C4-2B (cell line): ENCODE measurements at regions not wholly inside any gene's neighbourhood (a gene's known extent, or its start where the extent isn't known, plus 50 kb on each side); places are given as distances from the start of the nearest gene placed in this dataset.

Experiments
- H3K27ac ChIP-seq: fragments of 450-650 bp; 2 replicates; pipeline ENCODE4 v1.5.1; 2017
- CTCF ChIP-seq: fragments of 450-650 bp; conservative IDR thresholded peaks from 2 replicates; pipeline ENCODE4 v1.5.1; 2017; ENCODE audit warnings: mild to moderate bottlenecking
- ZFX ChIP-seq: fragments of 450-650 bp; IDR thresholded peaks from 2 replicates; pipeline ENCODE4 v1.6.1; 2017

- H3K27ac ChIP-seq, result no peak overlapping the region
- no peak for TF ChIP-seq ZFX
- TF ChIP-seq CTCF, result no peak
Observed at GRCh38 chr11:115766561-115766960, 262.3 kb upstream of the CADM1 start.

GRCh38 chr11:115765803-115766239 lies 261.6 kb upstream of the CADM1 start:
- no peak for TF ChIP-seq CTCF
- TF ChIP-seq ZFX, result no peak
- H3K27ac ChIP-seq, result no peak overlapping the region

- TF ChIP-seq ZFX, result no peak
- TF ChIP-seq CTCF, result no peak
- no peak overlapping the region for H3K27ac ChIP-seq
Observed at GRCh38 chr11:115764176-115764575, 260.0 kb upstream of the CADM1 start.

- TF ChIP-seq CTCF (no peak), ZFX (no peak)
- H3K27ac ChIP-seq, result no peak overlapping the region
Observed at GRCh38 chr11:115761817-115762216, 257.6 kb upstream of the CADM1 start.

- no peak overlapping the region for H3K27ac ChIP-seq
- TF ChIP-seq CTCF (no peak), ZFX (no peak)
Observed at GRCh38 chr11:115761348-115761747, 257.1 kb upstream of the CADM1 start.

- no peak overlapping the region for H3K27ac ChIP-seq
Observed at GRCh38 chr11:115760461-115761320, 256.5 kb upstream of the CADM1 start.

More at GRCh38 chr11:115760461-115761320, 256.5 kb upstream of the CADM1 start:
- no peak for TF ChIP-seq CTCF
